ENCODE measurements at regions not wholly inside any gene's neighbourhood (a gene's known extent, or its start where the extent isn't known, plus 50 kb on each side); places are given as distances from the start of the nearest gene placed in this dataset.

- Histone ChIP-seq H3K4me3 (no peak overlapping the region), H3K4me1 (replicated peaks in 1 of 2; ENCODE audit: control insufficient read depth in 2 of 2, insufficient read depth in 2 of 2, low read length in 2 of 2) (no peaks in the 10 kb centered on the region), H3K4me2 (ENCODE audit: insufficient read depth, low read length) (no peak overlapping the region), H3K9ac (ENCODE audit: insufficient read depth in 1 of 2, low read depth in 2 of 2, low read length in 2 of 2) (no peak overlapping the region), H3K79me2 (ENCODE audit: control insufficient read depth, insufficient read depth, low read length) (no peaks in the 10 kb centered on the region), H3K27ac (ENCODE audit: extremely low read depth, low read depth, low read length) (no peak overlapping the region), H3K36me3 (ENCODE audit: control insufficient read depth, insufficient read depth, low read length) (no peaks in the 10 kb centered on the region), H3K9me3 (replicated peaks; ENCODE audit: control insufficient read depth, insufficient read depth, low read depth, low read length) (no peaks in the 10 kb centered on the region; the same call in 1 of the 2 replicates), H3K9me1 (ENCODE audit: control insufficient read depth, insufficient read depth, low read length) (no peaks in the 10 kb centered on the region), H3K27me3 (ENCODE audit: control insufficient read depth in 2 of 2, insufficient read depth in 2 of 2, low read length in 2 of 2) (no peaks in the 10 kb centered on the region), H2AFZ (ENCODE audit: low read depth, low read length) (no peak overlapping the region), H4K20me1 (replicated peaks; ENCODE audit: control insufficient read depth, insufficient read depth, low read length) (no peaks in the 10 kb centered on the region)
- intact Hi-C loops (cut with micrococcal nuclease): no loop called here
- in situ Hi-C loops (cut with MboI): no loop called here
- FAIRE-seq (no peak), DNase-seq (ENCODE audit: extremely low read depth in 1 of 4, low spot score in 3 of 4) (no peak), ATAC-seq (no peak)
- ChIA-PET POLR2A (no interaction called here), CTCF (ENCODE audit: low intra/inter-chr PET ratio) (interaction anchor here (0.6 kb wide), 1 partner anchor 114 kb away, joined by 3 read pairs; no protein-coding TSS in a partner anchor)
- no TSS peak for BruUV-seq (replicated peaks)
- no peak for TF ChIP-seq STAT5B (CRISPR knock-in tag; IDR thresholded peaks at IDR 0.05)
- TF ChIP-seq, protein P1, sequence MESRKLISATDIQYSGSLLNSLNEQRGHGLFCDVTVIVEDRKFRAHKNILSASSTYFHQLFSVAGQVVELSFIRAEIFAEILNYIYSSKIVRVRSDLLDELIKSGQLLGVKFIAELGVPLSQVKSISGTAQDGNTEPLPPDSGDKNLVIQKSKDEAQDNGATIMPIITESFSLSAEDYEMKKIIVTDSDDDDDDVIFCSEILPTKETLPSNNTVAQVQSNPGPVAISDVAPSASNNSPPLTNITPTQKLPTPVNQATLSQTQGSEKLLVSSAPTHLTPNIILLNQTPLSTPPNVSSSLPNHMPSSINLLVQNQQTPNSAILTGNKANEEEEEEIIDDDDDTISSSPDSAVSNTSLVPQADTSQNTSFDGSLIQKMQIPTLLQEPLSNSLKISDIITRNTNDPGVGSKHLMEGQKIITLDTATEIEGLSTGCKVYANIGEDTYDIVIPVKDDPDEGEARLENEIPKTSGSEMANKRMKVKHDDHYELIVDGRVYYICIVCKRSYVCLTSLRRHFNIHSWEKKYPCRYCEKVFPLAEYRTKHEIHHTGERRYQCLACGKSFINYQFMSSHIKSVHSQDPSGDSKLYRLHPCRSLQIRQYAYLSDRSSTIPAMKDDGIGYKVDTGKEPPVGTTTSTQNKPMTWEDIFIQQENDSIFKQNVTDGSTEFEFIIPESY (CRISPR knock-in tag; IDR thresholded peaks at IDR 0.05): no peak
- no peak for TF ChIP-seq MAX (CRISPR knock-in tag; IDR thresholded peaks at IDR 0.05)
- no peak for TF ChIP-seq POLR2A (conservative IDR thresholded peaks at IDR 0.05)
- no peak for TF ChIP-seq ZZZ3 (IDR thresholded peaks at IDR 0.05)
- TF ChIP-seq SREBF1 (IDR thresholded peaks at IDR 0.05; ENCODE audit: borderline replicate concordance, low read depth, low read length): no peak
- no peak for TF ChIP-seq LCOR (CRISPR knock-in tag; IDR thresholded peaks at IDR 0.05)
- TF ChIP-seq DNMT1 (IDR thresholded peaks at IDR 0.05): no peak
- TF ChIP-seq YBX1 (IDR thresholded peaks at IDR 0.05): no peak
- no peak for TF ChIP-seq MCM3 (IDR thresholded peaks at IDR 0.05)
- no peak for TF ChIP-seq FOSL1 (tag; conservative IDR thresholded peaks at IDR 0.05)
- TF ChIP-seq, protein P2, sequence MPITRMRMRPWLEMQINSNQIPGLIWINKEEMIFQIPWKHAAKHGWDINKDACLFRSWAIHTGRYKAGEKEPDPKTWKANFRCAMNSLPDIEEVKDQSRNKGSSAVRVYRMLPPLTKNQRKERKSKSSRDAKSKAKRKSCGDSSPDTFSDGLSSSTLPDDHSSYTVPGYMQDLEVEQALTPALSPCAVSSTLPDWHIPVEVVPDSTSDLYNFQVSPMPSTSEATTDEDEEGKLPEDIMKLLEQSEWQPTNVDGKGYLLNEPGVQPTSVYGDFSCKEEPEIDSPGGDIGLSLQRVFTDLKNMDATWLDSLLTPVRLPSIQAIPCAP (CRISPR knock-in tag; IDR thresholded peaks at IDR 0.05; ENCODE audit: borderline replicate concordance): no peak
- TF ChIP-seq STAT5A (IDR thresholded peaks at IDR 0.05; ENCODE audit: borderline replicate concordance, low read length): no peak
- no peak for TF ChIP-seq TCF7 (IDR thresholded peaks at IDR 0.05; ENCODE audit: borderline replicate concordance)
- TF ChIP-seq PATZ1 (CRISPR knock-in tag; IDR thresholded peaks at IDR 0.05; ENCODE audit: borderline replicate concordance): no peak
- TF ChIP-seq MCM2 (IDR thresholded peaks at IDR 0.05; ENCODE audit: low read depth): no peak
- no peak for TF ChIP-seq ELF2 (CRISPR knock-in tag; IDR thresholded peaks at IDR 0.05)
Measured at GRCh38 chr21:28113718-28114117, 879.0 kb downstream of the LTN1 start.
